H9 (cell line): ENCODE measurements at regions not wholly inside any gene's neighbourhood (a gene's known extent, or its start where the extent isn't known, plus 50 kb on each side); places are given as distances from the start of the nearest gene placed in this dataset.

Experiments
- DNase-seq: peaks from one replicate; pipeline ENCODE4 v3.0.0-alpha.2; 2017
- H2AFZ ChIP-seq: one replicate; pipeline ENCODE4 v1.6.1; 2013; ENCODE audit warnings: mild to moderate bottlenecking, low read length, control low read depth, moderate library complexity
- H2AK5ac ChIP-seq: 2 replicates; pipeline ENCODE4 v1.6.1; 2013; ENCODE audit warnings: low read length, control low read depth, mixed read lengths; ENCODE audit not compliant: insufficient read length
- H2BK120ac ChIP-seq: one replicate; pipeline ENCODE4 v1.6.1; 2013; ENCODE audit warnings: low read depth, mild to moderate bottlenecking, low read length, control low read depth, inconsistent platforms; ENCODE audit not compliant: poor library complexity, severe bottlenecking
- H2BK12ac ChIP-seq: 2 replicates; pipeline ENCODE4 v1.6.1; 2013; ENCODE audit warnings: low read length, control low read depth, mixed read lengths, low read depth; ENCODE audit not compliant: insufficient read length
- H2BK15ac ChIP-seq: 2 replicates; pipeline ENCODE4 v1.6.1; 2013; ENCODE audit warnings: low read depth, low read length, control low read depth
- H2BK20ac ChIP-seq: one replicate; pipeline ENCODE4 v1.6.1; 2013; ENCODE audit warnings: low read depth, mild to moderate bottlenecking, low read length, control low read depth, inconsistent platforms; ENCODE audit not compliant: poor library complexity, severe bottlenecking
- H2BK5ac ChIP-seq: 2 replicates; pipeline ENCODE4 v1.6.1; 2013; ENCODE audit warnings: low read length, control low read depth, mixed read lengths; ENCODE audit not compliant: insufficient read length
- H3K14ac ChIP-seq: 2 replicates; pipeline ENCODE4 v1.6.1; 2013; ENCODE audit warnings: low read length, control low read depth; ENCODE audit not compliant: insufficient read depth
- H3K18ac ChIP-seq: 2 replicates; pipeline ENCODE4 v1.6.1; 2013; ENCODE audit warnings: low read depth, mild to moderate bottlenecking, mixed read lengths, low read length, control low read depth; ENCODE audit not compliant: insufficient read length
- H3K23ac ChIP-seq: 2 replicates; pipeline ENCODE4 v1.6.1; 2013; ENCODE audit warnings: low read length, control low read depth, mixed read lengths, low read depth; ENCODE audit not compliant: insufficient read length
- H3K23me2 ChIP-seq: 2 replicates; pipeline ENCODE4 v1.6.1; 2013; ENCODE audit warnings: low read depth, mild to moderate bottlenecking, mixed read lengths, low read length, control low read depth; ENCODE audit not compliant: insufficient read length, poor library complexity, severe bottlenecking
- H3K27ac ChIP-seq: 2 replicates; pipeline ENCODE4 v1.5.1; 2013; ENCODE audit warnings: low read length, control low read depth, mixed read lengths, low read depth; ENCODE audit not compliant: insufficient read length
- H3K27me3 ChIP-seq: 2 replicates; pipeline ENCODE4 v1.6.1; 2013; ENCODE audit warnings: low read length, control low read depth, inconsistent platforms; ENCODE audit not compliant: insufficient read depth
- H3K4ac ChIP-seq: 2 replicates; pipeline ENCODE4 v1.6.1; 2013; ENCODE audit warnings: low read depth, mild to moderate bottlenecking, control low read depth, inconsistent platforms, low read length, moderate library complexity
- H3K4me1 ChIP-seq: 2 replicates; pipeline ENCODE4 v1.6.1; 2013; ENCODE audit warnings: low read length, control low read depth, inconsistent platforms; ENCODE audit not compliant: insufficient read depth
- H3K4me2 ChIP-seq: 2 replicates; pipeline ENCODE4 v1.6.1; 2013; ENCODE audit warnings: low read length, control low read depth, mixed read lengths; ENCODE audit not compliant: insufficient read length, insufficient read depth
- H3K56ac ChIP-seq: 2 replicates; pipeline ENCODE4 v1.6.1; 2013; ENCODE audit warnings: low read depth, mild to moderate bottlenecking, mixed read lengths, low read length, control low read depth; ENCODE audit not compliant: insufficient read length
- H3K79me1 ChIP-seq: 2 replicates; pipeline ENCODE4 v1.6.1; 2013; ENCODE audit warnings: low read depth, mild to moderate bottlenecking, moderate library complexity, low read length, control low read depth, inconsistent platforms; ENCODE audit not compliant: insufficient read depth, poor library complexity, severe bottlenecking
- H3K79me2 ChIP-seq: 2 replicates; pipeline ENCODE4 v1.6.1; 2013; ENCODE audit warnings: low read length, control low read depth, inconsistent platforms; ENCODE audit not compliant: insufficient read depth
- H3K9ac ChIP-seq: 2 replicates; pipeline ENCODE4 v1.6.1; 2013; ENCODE audit warnings: low read length, control low read depth, mixed read lengths; ENCODE audit not compliant: insufficient read length; ENCODE audit errors: extremely low read depth
- H3K9me3 ChIP-seq: one replicate; pipeline ENCODE4 v1.6.1; 2013; ENCODE audit warnings: low read depth, low read length, inconsistent platforms; ENCODE audit not compliant: control insufficient read depth
- H3T11ph ChIP-seq: one replicate; pipeline ENCODE4 v1.6.1; 2013; ENCODE audit warnings: mild to moderate bottlenecking, low read length, control low read depth, inconsistent platforms
- H4K20me1 ChIP-seq: one replicate; pipeline ENCODE4 v1.6.1; 2013; ENCODE audit not compliant: control insufficient read depth, insufficient read length, insufficient read depth
- H4K5ac ChIP-seq: 2 replicates; pipeline ENCODE4 v1.6.1; 2013; ENCODE audit warnings: low read depth, mild to moderate bottlenecking, mixed read lengths, low read length, control low read depth; ENCODE audit not compliant: insufficient read length
- H4K8ac ChIP-seq: replicated peaks from 2 replicates; pipeline ENCODE4 v1.6.1; 2013; ENCODE audit warnings: low read length, control low read depth, mixed read lengths, low read depth; ENCODE audit not compliant: insufficient read length
- H4K91ac ChIP-seq: 2 replicates; pipeline ENCODE4 v1.6.1; 2013; ENCODE audit warnings: low read depth, mild to moderate bottlenecking, moderate library complexity, mixed read lengths, low read length, control low read depth; ENCODE audit not compliant: insufficient read length
- H3K27ac Mint-ChIP-seq, 3 experiments: 2 replicates in 2 of 3; 3 replicates in 1 of 3; pipeline ENCODE4 v1.8.0; 2020 to 2021; ENCODE audit warnings: mixed read lengths in 3 of 3, mild to moderate bottlenecking in 1 of 3, moderate library complexity in 1 of 3
- H3K27me3 Mint-ChIP-seq: 2 replicates; pipeline ENCODE4 v1.8.0; 2021; ENCODE audit warnings: low read depth, mild to moderate bottlenecking, moderate library complexity, mixed read lengths
- H3K36me3 Mint-ChIP-seq, 3 experiments: 2 replicates in 2 of 3; 3 replicates in 1 of 3; pipeline ENCODE4 v1.8.0; 2020 to 2021; ENCODE audit warnings: low read depth in 3 of 3, mixed read lengths in 3 of 3; ENCODE audit not compliant: insufficient read depth in 1 of 3
- H3K4me1 Mint-ChIP-seq, 2 experiments: 2 replicates each; pipeline ENCODE4 v1.8.0; 2020; ENCODE audit warnings: mixed read lengths in 2 of 2
- H3K4me3 Mint-ChIP-seq, 2 experiments: 2 replicates in 1 of 2; 3 replicates in 1 of 2; pipeline ENCODE4 v1.8.0; 2020 to 2021; ENCODE audit warnings: mild to moderate bottlenecking in 2 of 2, mixed read lengths in 2 of 2, moderate library complexity in 1 of 2
- H3K9me3 Mint-ChIP-seq, 2 experiments: 2 replicates in 1 of 2; 3 replicates in 1 of 2; pipeline ENCODE4 v1.8.0; 2020; ENCODE audit warnings: mild to moderate bottlenecking in 2 of 2, mixed read lengths in 2 of 2, moderate library complexity in 1 of 2
- WGBS: extraction: QIAGEN DNeasy Blood & Tissue Kit; methylation state at CpG from one replicate; pipeline ENCODE4 v1.1.7; 2013; ENCODE audit warnings: missing lambda C conversion rate, low lambda C conversion rate, mixed read lengths; ENCODE audit not compliant: insufficient read length; ENCODE audit errors: extremely low coverage; 5-methylcytosine and 5-hydroxymethylcytosine counted together
- TF ChIP-seq, protein P1 (sequence below): fragments of 200-600 bp; sonication (generic); conservative IDR thresholded peaks from 3 replicates; pipeline ENCODE4 v1.8.0; 2021; ENCODE audit warnings: antibody characterized with exemption, mild to moderate bottlenecking

GRCh38 chr9:105006514-105006913 lies 78.6 kb upstream of the ABCA1 start:
- Histone ChIP-seq H3K27ac (no peak overlapping the region), H4K8ac (no peak overlapping the region), H4K5ac (no peak overlapping the region), H3K9ac (no peak overlapping the region), H2BK15ac (no peak overlapping the region), H3K56ac (no peak overlapping the region), H2AFZ (no peak overlapping the region), H2BK12ac (no peak overlapping the region), H3K4ac (no peak overlapping the region), H3K9me3 (no peaks in the 10 kb centered on the region), H3T11ph (no peak overlapping the region), H4K20me1 (no peaks in the 10 kb centered on the region), H3K27me3 (no peaks in the 10 kb centered on the region), H2AK5ac (no peak overlapping the region), H3K79me1 (no peaks in the 10 kb centered on the region), H3K79me2 (no peaks in the 10 kb centered on the region), H3K23me2 (no peaks in the 10 kb centered on the region), H3K4me2 (no peak overlapping the region), H3K4me1 (no peaks in the 10 kb centered on the region), H2BK5ac (no peak overlapping the region), H2BK120ac (no peak overlapping the region), H3K14ac (no peak overlapping the region), H2BK20ac (no peak overlapping the region), H3K23ac (no peak overlapping the region), H4K91ac (no peak overlapping the region), H3K18ac (no peak overlapping the region)
- no peak overlapping the region for H3K27ac Mint-ChIP-seq
- no peaks in the 10 kb centered on the region for H3K9me3 Mint-ChIP-seq
- WGBS = no CpG with 5 or more reads among the region's 2 CpGs
- no peaks in the 10 kb centered on the region for H3K27me3 Mint-ChIP-seq
- no peak for DNase-seq
- no peaks in the 10 kb centered on the region for H3K4me1 Mint-ChIP-seq
- no peaks in the 10 kb centered on the region for H3K36me3 Mint-ChIP-seq
- TF ChIP-seq, protein P1, sequence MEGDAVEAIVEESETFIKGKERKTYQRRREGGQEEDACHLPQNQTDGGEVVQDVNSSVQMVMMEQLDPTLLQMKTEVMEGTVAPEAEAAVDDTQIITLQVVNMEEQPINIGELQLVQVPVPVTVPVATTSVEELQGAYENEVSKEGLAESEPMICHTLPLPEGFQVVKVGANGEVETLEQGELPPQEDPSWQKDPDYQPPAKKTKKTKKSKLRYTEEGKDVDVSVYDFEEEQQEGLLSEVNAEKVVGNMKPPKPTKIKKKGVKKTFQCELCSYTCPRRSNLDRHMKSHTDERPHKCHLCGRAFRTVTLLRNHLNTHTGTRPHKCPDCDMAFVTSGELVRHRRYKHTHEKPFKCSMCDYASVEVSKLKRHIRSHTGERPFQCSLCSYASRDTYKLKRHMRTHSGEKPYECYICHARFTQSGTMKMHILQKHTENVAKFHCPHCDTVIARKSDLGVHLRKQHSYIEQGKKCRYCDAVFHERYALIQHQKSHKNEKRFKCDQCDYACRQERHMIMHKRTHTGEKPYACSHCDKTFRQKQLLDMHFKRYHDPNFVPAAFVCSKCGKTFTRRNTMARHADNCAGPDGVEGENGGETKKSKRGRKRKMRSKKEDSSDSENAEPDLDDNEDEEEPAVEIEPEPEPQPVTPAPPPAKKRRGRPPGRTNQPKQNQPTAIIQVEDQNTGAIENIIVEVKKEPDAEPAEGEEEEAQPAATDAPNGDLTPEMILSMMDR = no peak
- no peak overlapping the region for H3K4me3 Mint-ChIP-seq
